DMS53 treated with DMSO at 0.1 percent for 48 hours (cell line): ENCODE measurements at regions not wholly inside any gene's neighbourhood (a gene's known extent, or its start where the extent isn't known, plus 50 kb on each side); places are given as distances from the start of the nearest gene placed in this dataset.
"Not testable (repeated sequence)": the region's sequence is repeated elsewhere in the genome, so short reads cannot be mapped to it uniquely, and the experiment has no call there.

Experiments
- DNase-seq: peaks from one replicate; lab custom pipeline; 2025; ENCODE audit not compliant: unreplicated experiment; lab: John Stamatoyannopoulos, UW

DNA sequence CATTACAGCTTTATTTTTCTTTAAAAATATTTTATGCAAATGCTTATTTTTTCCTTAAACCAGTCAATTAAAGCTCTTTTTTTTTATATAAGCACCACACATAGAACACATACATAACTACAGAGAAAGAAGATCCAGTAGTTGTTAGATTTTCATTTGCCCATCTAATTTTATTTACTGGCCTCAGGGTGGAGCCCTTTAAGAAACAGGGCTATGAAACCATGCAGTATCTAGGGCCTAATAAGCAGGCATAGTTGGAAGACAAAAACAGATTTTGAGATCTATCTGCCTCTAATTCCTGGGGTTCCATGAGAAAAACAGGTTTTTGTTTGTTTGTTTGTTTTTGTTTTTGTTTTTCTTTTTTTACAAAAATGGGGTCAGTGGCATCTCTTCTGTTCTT, 120.6 kb downstream of the BCHE start:
- no peak for DNase-seq

DNA sequence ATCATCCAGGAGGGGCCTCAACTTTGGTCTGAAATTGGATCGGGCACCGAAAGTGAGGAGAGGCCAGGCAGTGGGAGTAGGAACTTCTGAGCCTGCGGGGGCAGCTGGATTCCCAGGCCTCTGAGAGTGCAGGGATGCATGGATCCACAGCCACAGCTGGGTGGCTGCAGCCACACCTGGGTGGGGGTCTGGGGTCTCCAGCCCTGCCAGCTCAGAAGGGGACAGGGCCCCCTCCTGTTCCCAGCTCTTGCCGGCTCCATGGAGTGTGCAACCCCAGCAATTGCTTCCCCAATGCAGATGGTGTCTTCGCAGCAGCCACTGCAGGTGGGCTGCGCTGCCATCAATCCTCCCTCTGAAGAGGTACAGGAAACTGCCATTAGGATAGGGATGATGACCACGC, 123.7 kb downstream of the BCHE start:
- no peak for DNase-seq

DNA sequence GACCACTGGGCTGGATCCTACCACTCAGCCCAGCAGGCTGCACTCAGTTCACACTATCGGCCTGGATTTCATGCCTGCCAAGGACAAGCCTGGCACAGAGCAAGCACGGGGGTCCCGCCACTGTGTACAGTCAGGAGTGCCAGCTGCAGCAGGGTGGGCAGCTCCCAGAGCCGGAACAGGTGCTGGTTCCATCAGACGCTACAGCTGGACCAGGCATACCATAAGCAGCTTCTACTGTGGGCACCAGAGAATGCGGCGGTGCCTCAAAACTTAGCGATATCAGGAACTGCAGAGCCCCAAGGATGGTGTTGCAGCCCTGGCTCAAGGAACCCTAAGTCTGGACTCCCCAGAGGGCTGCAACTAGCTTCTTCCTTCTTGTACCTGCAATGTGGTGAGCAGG, 124.8 kb downstream of the BCHE start:
- DNase-seq, result no peak

DNA sequence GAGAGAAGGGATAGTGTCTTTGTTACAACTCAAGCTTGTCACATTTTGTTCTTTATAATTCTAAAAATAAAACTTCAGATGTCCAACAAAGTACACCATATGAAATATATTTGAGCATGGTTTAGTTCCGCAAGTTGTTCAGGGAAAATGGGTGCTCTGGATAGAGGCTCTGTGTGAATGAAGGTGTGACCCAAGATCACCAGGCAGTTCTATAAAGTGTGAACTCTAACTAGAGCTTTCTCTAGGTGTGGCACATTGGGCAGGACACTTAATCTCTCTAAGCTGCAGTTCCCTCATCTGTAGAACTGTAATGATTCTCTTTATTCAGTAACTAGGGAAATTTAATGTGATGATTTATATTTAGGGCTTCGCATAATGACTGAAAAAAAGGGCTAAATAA, 139.3 kb downstream of the BCHE start:
- DNase-seq, result no peak

DNA sequence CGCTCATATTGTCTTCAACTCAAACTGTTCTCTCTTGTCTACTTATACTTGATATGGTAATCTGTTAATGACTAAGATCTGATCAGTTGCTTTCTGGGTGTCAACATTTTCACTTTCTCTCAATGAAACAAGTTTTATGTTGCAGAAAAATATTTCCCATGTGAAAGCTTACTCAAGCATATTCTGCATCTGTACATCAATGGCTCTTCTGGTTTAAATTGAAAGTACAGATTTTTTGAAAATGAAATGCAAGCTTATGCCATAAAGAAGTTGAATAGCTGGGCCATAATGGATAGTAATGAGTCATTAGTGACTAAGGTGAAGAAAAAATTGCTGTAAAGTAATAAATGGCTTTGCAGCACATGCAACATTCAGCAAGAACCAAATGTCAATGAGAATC, 140.7 kb downstream of the BCHE start:
- no peak for DNase-seq

DNA sequence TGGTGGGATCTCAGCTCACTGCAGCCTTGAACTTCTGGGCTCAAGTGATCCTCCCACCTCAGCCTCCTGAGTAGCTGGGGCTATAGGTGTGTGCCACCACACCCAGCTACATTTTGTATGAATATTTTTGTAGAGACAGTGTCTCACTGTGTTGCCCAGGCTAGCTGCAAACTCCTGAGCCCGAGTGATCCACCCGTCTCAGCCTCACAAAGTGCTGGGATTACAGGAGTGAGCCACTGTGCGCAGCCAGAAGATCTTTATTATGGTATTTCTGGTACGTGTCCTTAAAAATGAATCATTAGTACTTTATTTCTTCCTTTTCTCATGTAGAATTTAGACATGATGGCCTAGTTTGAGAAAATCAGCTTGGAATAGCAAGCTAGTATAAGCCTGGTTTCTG, 153.3 kb downstream of the BCHE start:
- DNase-seq, result no peak

DNA sequence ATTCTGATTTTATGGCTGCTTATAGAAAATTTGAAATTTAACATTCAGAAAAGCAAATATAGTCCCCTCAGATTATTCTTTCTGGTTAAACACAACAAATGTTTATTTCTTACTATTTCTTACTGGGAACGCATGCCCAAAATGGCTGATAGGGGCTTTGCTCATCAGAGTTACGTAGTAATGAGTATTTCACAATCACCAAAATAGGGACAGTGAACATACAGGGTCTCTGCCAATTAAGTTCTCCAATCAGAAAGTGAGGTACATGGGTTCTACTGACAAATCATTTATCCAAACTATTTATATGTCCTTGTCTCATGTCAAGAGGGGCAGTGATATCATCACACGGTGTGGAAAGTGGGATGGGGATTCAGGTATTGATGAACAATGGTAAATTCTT, 154.5 kb downstream of the BCHE start:
- no peak for DNase-seq

DNA sequence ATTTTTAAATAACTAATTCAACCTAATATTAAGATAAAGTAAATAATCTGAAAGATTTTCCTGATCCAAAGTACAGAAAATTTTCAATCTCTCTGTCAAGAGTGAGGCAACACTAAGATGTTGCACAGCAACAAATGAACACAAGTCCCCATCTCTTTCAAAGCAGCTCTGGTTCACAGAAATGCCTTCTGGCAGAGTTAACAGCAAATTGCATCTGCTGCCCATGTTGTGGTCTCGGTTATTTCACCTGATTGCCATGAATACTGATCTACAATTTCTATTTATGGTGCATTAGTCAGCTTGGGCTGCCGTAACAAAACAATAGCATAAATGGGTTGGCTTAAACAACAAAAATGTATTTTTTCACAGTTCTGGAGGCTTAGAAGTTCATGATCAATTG, 167.3 kb downstream of the BCHE start:
- DNase-seq, result no peak

DNA sequence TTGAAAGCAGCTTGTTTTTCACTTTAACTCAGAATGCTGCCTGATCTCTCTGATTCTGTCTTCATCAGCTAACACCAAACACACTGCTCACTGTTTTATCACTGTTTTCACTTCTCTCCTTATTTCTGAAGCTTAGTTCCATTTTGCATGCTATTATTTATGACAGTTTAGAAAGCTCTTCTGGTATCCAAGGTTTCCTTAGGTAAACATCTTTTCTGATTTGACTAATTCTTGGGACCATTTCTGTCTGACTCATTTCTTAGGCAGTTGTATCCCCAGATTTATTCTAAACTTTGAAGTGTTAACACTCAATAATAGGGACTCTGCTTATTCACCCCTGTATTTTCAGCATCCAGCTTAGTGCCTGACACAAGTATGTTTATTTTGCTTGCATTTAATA, 167.7 kb downstream of the BCHE start:
- no peak for DNase-seq

DNA sequence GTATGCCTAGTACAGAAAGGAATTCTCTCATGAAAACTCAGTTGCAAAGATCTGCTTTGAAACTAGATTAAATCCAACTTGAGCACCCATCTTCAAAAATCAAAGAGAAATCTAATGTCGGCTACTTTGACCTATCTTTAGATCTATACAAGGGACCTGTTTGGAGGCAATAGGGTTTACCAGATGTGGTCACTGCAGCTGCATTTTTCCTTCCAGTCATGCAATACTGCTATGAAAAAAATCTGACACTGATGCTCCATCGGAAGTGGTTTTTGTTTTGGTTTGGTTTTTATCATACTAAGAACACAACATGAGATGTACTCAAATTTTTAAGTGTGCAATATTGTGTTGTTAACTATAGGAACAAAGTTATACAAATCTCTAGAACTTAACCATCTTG, 169.5 kb downstream of the BCHE start:
- no peak for DNase-seq

DNA sequence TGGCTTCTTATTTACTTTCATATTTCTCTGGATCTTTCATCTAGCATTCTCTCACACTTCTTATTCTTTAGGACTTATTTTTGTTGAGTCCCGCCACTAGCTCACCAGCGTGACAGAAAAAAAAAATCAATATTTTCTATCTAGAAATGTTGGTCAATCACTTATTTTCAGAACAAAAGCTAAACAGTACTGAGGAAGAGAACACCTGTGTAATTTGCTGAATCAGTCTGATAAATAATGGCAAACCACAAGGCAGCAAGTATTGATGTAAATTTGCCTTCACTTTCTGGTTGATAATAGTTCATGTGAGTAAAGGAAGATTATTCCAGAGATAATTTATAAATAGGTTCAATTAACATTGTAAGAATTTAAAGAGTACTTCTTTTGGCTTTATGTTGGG, 179.2 kb downstream of the BCHE start:
- DNase-seq, result no peak

DNA sequence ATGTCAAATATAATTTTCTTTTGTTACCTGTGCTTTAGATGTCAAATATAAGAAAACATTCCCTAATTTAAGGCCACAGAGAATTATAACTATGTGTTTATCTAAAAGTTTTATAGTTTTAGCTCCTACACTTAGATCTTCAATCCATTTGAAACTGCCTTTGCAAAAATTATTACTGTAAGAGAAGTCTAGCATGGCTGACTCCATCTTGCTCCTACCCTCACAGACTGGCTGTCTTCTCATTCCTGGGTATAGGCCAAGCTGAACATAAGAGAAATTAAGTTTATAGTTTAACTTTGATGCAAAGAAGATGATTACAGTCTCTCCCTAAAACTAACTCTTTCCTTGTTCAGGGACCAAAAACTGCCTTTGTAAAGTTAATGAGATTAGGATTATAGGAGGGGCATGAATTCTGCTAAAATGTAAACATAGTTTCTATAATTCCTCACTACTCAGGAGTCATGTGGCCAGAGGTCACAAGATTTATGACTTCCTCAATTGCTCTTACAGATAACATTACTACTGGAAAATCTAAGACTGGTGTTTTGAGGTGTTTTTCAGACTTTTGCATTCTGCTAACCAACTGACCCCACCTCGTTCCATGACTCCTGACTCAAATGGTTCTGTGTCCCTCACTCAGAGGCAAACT, 184.0 kb downstream of the BCHE start:
- no peak for DNase-seq

DNA sequence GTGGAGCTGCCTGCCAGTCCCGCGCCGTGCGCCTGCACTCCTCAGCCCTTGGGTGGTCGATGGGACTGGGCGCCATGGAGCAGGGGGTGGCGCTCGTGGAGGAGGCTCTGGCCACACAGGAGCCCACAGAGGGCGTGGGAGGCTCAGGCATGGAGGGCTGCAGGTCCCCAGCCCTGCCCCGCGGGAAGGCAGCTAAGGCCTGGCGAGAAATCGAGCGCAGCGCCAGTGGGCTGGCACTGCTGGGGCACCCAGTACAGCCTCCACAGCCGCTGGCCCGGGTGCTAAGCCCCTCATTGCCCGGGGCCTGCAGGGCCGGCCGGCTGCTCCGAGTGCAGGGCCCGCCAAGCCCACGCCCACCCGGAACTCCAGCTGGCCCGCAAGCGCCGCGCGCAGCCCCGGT, 187.9 kb downstream of the BCHE start:
- not testable (repeated sequence) for DNase-seq

DNA sequence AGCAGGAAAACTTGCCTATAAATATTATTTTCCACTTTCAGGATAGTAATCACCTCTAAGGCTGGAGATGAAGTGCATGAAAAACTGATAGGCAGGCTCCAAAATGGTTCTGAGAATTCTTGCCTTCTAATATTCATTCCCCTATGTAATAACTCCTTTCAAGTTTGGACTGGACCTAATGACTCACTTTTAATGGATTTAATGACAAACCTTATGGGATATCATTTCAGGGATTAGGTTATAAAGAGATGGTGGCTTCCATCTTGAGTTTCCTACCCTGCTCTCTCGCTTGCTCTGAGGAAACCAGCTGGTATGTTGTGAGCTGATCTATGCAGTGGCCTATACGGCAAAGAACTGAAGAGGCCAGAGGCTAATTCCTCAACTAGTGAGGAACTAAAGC, 192.0 kb downstream of the BCHE start:
- DNase-seq, result no peak

DNA sequence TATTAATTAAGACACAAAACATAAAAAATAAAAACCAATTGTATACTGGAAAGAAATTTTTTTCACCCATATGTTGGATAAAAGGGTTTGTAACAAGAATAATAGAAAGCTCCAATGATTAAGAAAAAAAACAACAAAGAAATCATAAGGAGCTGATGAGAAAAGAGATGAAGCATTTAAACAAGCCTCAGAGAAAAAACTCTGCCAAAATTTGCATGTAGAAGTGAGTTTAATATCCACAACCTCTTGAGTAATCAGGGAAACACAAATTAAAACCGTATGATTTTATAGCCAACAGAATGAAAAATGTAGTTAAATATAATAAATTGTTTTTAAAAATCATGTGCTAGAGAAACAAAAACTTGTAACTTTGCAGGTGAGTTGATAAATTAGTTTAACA, 192.9 kb downstream of the BCHE start:
- DNase-seq, result no peak

DNA sequence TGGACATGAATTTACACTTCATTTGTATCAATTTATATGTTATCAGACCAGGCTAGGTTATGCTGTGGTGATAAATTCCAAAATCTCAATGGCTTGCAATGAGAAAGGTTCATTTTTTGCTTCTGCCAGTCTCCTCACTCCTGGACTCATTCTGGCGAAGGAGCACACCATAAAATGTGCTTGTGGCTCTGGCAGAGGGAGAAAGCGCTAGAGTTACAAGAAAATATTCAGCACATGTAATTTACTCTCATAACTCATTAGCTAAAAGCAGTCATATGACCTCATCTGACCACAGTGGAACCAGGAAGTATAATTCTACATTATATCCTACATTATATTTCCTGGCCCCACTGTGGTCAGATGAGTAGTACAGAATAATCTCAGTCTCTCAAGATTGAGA, 193.8 kb downstream of the BCHE start:
- DNase-seq, result peak; percentile 6

DNA sequence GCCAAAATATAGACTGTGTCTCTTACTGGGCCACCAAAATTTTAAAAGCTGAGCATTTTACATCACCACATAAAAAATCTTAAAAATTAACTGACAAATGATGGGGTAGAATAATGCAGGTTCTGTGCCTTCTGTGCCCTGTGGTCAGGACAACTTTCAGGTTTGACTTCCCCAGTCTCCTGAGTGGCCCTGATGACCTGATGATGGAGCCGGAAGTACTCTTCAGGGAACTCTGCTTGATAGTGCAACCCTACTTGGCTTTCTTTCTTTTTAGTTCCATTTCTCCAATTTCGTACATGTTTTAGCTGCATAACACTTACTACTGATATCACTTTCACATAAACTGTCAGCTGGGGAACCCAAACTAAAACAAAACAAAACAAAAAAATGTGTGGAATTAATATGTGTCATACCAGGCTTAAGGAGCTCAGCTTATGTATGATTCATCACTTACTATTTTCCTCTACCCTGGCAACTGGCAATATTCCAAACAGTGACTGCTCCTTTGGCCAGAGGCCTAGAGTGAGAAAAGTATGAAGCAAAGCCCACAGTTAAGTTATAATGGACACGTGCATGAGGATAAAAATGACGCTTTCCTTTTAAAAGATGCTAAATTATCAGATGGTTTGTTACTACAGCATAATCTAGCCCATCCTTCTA, 194.3 kb downstream of the BCHE start:
- peak; percentile 50 for DNase-seq

DNA sequence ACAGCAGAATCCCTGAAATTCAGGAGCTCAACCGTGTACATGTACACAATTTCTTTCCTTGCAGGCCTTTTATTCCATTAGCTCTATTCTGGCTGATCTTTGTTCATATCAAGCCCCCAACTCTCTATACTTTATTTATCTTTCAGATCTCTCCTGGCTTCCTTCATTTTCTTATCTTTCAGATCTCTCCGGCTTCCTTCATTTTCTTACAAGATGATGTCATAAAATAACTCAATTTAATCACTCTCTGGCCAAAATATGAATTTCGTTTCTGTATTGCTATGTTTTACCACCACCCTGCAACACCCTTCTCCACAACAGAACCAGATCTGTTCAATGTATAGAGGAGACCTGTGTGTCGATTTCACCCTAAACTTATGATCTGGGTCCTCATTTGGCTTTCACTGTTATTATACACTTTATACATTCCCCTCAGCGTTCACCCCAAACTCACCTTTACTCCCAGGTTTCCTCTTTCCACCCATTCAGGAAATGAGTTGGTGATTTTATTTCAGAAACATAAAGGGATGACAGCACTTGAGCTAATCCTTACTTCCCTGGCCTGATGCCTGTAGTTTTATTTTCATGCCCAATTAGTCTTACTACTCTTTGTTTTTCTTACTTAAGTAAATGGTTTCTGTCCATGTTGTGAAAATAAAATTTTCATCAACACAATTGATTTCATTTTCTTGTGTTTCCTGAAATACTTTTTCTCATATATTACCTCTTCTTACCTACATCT, 195.5 kb downstream of the BCHE start:
- no peak for DNase-seq

DNA sequence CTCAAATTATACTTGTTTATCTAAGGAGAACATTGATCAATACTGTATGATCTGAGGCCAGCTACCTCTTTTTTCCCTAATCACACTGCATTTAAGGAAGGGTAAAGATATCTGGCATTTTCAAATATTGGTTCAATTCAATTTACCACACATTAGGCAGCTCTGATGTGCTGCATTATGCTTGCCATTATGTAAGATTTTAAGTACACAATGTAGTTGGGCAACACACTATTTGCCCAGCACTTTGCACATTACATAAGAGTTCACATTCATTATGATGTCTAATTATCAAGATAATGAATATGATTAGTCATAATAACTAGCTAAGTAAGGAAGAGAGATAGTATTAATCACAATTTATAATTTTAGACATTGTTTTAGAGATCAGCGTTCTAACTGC, 196.3 kb downstream of the BCHE start:
- DNase-seq, result no peak

DNA sequence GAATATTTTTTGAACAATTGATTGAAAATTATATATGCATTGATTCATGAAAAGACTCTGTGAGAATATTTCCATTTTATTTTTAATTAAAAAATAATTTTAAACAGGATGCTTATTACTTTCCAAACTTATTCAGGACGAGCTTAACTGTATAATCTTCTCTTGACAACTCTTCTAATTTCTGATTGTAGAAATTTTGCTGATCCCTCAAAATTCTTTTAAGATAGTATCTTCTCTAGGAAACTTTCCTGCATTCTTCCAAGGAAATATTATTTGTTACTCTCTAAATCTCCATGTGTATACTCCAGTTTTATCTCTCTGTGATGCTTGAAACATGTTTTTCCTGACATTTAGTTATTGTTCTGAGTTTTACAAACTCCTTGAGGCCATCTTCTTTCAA, 197.2 kb downstream of the BCHE start:
- DNase-seq, result no peak

DNA sequence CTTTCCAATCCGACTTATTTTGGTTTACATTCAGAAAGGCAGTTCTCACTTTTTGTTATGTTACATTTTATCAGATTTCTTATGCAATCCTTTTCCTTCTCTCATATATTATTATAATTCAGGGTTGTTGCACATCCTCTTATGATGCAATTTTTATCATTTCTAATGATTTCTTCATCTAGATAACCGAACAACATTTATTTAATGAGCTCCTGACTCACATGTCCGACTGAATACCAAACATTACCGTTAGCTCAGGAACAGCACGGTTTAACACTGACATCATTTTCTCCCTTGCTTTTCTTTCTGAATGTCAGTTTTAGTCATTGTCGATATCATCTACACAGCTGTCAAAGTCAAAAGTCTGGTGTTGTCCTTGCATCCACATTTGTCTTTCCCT, 199.2 kb downstream of the BCHE start:
- no peak for DNase-seq

DNA sequence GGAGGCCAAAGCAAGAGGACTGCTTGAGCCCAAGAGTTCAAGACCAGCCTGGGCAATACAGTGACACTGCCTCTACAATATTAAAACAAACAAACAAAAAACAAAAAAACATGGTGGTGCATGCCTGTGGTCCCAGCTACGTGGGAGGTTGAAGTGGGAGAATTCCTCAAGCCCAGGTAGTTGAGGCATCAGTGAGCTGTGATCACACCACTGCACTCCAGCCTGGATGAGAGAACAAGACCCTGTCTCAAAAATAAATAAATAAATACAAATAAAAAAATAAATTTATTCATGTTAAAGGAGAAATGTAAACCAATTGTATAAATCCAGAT, 200.6 kb downstream of the BCHE start:
- DNase-seq, result no peak
